GM23248 (cell line): ENCODE measurements at regions not wholly inside any gene's neighbourhood (a gene's known extent, or its start where the extent isn't known, plus 50 kb on each side); places are given as distances from the start of the nearest gene placed in this dataset.

Experiments
- DNase-seq: peaks from one replicate; pipeline ENCODE4 v3.0.0-alpha.2; 2015
- H2AFZ ChIP-seq: fragments of 200-600 bp; sonication (generic); 2 replicates; pipeline ENCODE4 v1.6.1; 2016; ENCODE audit warnings: antibody characterized with exemption
- H3F3A ChIP-seq: fragments of 200-600 bp; sonication (generic); 2 replicates; pipeline ENCODE4 v1.6.1; 2016; ENCODE audit warnings: mild to moderate bottlenecking, antibody characterized with exemption, mixed run types; ENCODE audit not compliant: insufficient read depth
- H3K27ac ChIP-seq: fragments of 200-600 bp; sonication (generic); 2 replicates; pipeline ENCODE4 v1.5.1; 2016; ENCODE audit warnings: mild to moderate bottlenecking
- H3K27me3 ChIP-seq: fragments of 200-600 bp; sonication (generic); replicated peaks from 2 replicates; pipeline ENCODE4 v1.6.1; 2016; ENCODE audit warnings: mild to moderate bottlenecking; ENCODE audit not compliant: insufficient read depth
- H3K36me3 ChIP-seq: fragments of 200-600 bp; sonication (generic); 2 replicates; pipeline ENCODE4 v1.6.1; 2016; ENCODE audit warnings: low read depth, mild to moderate bottlenecking
- H3K4me1 ChIP-seq: fragments of 200-600 bp; sonication (generic); 2 replicates; pipeline ENCODE4 v1.6.1; 2016; ENCODE audit warnings: mild to moderate bottlenecking; ENCODE audit not compliant: insufficient read depth
- H3K4me2 ChIP-seq: fragments of 200-600 bp; sonication (generic); one replicate; pipeline ENCODE4 v1.6.1; 2016; ENCODE audit warnings: mild to moderate bottlenecking; ENCODE audit not compliant: unreplicated experiment
- H3K4me3 ChIP-seq: fragments of 200-600 bp; sonication (generic); 2 replicates; pipeline ENCODE4 v1.5.1; 2016; ENCODE audit warnings: mild to moderate bottlenecking
- H3K79me2 ChIP-seq: fragments of 200-600 bp; sonication (generic); 2 replicates; pipeline ENCODE4 v1.6.1; 2016; ENCODE audit warnings: mild to moderate bottlenecking; ENCODE audit not compliant: insufficient read depth
- H3K9ac ChIP-seq: fragments of 200-600 bp; sonication (generic); 2 replicates; pipeline ENCODE4 v1.6.1; 2016; ENCODE audit warnings: mild to moderate bottlenecking
- H3K9me2 ChIP-seq: fragments of 200-600 bp; sonication (generic); 2 replicates; pipeline ENCODE4 v1.6.1; 2016; ENCODE audit warnings: mixed run types, mild to moderate bottlenecking, moderate library complexity; ENCODE audit not compliant: insufficient read depth
- H3K9me3 ChIP-seq: fragments of 200-600 bp; sonication (generic); one replicate; pipeline ENCODE4 v1.6.1; 2017; ENCODE audit warnings: low read depth
- H4K20me1 ChIP-seq: fragments of 200-600 bp; sonication (generic); 2 replicates; pipeline ENCODE4 v1.6.0; 2016; ENCODE audit not compliant: insufficient read depth
- EZH2 ChIP-seq: fragments of 200-600 bp; sonication (generic); IDR thresholded peaks from 2 replicates; pipeline ENCODE4 v1.6.1; 2018; ENCODE audit warnings: antibody characterized with exemption, mild to moderate bottlenecking; ENCODE audit not compliant: insufficient read depth, poor library complexity, severe bottlenecking
- EZH2phosphoT487 ChIP-seq: fragments of 200-600 bp; sonication (generic); IDR thresholded peaks from 2 replicates; pipeline ENCODE4 v1.6.1; 2018; ENCODE audit warnings: antibody characterized with exemption, moderate library complexity, mild to moderate bottlenecking, low read depth; ENCODE audit not compliant: insufficient read depth
- WGBS, 2 experiments: methylation state at CpG; one replicate each; pipeline ENCODE4 v1.1.6; 2015 to 2017; ENCODE audit warnings: low lambda C conversion rate in 2 of 2, low coverage in 1 of 2; ENCODE audit errors: missing lambda C conversion rate in 2 of 2; 5-methylcytosine and 5-hydroxymethylcytosine counted together
- in situ Hi-C: fragments of 300-500 bp; cut with MboI; formaldehyde crosslinking; loops from 2 replicates; pipeline ENCODE4 v1.15.0; 2020

DNA sequence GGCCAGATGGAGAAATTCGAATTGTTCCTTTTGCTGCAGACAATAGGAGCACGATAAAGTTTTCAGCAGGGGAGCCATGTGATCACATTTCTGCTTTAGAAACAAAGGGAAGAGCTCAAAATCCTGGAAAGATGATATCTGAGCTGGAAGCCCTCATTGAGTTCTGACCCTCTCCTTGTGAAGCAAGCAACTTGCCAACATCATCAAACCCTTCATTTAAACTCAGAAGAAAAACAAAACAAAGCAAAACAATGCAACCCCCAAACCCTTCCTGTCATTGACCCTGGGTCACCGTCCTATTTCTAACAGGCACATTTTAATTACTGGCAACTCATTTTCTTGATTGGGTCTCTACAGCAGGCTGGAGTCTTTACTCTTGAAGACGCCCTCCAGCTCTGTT is 198.3 kb upstream of the ZNF32 start:
- H3K9ac ChIP-seq: no peak overlapping the region
- H3K79me2 ChIP-seq: no peaks in the 10 kb centered on the region
- H3F3A ChIP-seq: peaks cover 34% of the 10 kb centered on the region
- H3K36me3 ChIP-seq: no peaks in the 10 kb centered on the region
- no peaks in the 10 kb centered on the region for H3K9me3 ChIP-seq
- H3K27ac ChIP-seq: no peak overlapping the region
- TF ChIP-seq EZH2phosphoT487 (no peak), EZH2 (no peak)
- H3K27me3 ChIP-seq: no peaks in the 10 kb centered on the region
- no peak for DNase-seq
- H3K4me2 ChIP-seq: no peak overlapping the region
- no peak overlapping the region for H2AFZ ChIP-seq
- in situ Hi-C loops: no loop called here
- WGBS, 2 experiments: 66 to 74% methylated on average over 3 to 4 of the region's 4 CpGs
- H4K20me1 ChIP-seq: no peaks in the 10 kb centered on the region
- H3K4me1 ChIP-seq: peaks cover 41% of the 10 kb centered on the region
- no peak overlapping the region for H3K4me3 ChIP-seq
- H3K9me2 ChIP-seq: no peaks in the 10 kb centered on the region

DNA sequence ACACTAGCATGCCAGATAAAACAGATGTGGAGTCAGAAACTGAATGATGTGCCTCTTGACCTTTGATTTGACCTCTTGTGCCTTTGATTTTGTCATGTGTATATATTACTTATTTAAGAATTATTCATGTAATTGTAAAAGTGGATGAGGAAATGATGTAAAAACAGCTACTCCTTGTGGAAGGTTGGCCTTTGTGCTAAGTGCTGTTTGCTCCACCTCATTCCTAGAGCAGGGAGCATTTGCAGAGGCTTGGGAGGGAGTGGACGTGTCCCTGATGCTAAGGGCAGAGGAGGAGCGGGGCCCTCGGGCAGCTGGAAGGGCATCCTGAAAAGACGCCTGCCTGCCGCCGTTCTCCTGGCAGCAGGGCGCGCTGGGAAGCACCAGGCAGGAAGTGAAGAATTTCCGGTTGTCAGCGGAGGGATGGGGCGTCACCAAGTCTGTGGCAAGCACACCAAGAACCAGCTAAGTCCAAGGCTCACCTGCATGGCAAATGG is 197.6 kb upstream of the ZNF32 start:
- H3K79me2 ChIP-seq: no peaks in the 10 kb centered on the region
- H3K4me2 ChIP-seq: peak overlapping the region; percentile 69
- H3K27ac ChIP-seq: peak overlapping the region; percentile 61
- DNase-seq: peak; percentile 78
- H3K4me1 ChIP-seq: peaks cover 41% of the 10 kb centered on the region
- H3K9ac ChIP-seq: peak overlapping the region; percentile 28
- H3K27me3 ChIP-seq: no peaks in the 10 kb centered on the region
- in situ Hi-C loops: no loop called here
- no peaks in the 10 kb centered on the region for H3K36me3 ChIP-seq
- TF ChIP-seq EZH2phosphoT487: no peak
- no peak for TF ChIP-seq EZH2
- H2AFZ ChIP-seq: peak overlapping the region; percentile 43
- WGBS, 2 experiments: 1 to 8% methylated on average over 11 of the region's 11 CpGs
- H3F3A ChIP-seq: peaks cover 34% of the 10 kb centered on the region
- no peaks in the 10 kb centered on the region for H3K9me3 ChIP-seq
- H4K20me1 ChIP-seq: no peaks in the 10 kb centered on the region
- peak overlapping the region; percentile 39 for H3K4me3 ChIP-seq
- no peaks in the 10 kb centered on the region for H3K9me2 ChIP-seq

DNA sequence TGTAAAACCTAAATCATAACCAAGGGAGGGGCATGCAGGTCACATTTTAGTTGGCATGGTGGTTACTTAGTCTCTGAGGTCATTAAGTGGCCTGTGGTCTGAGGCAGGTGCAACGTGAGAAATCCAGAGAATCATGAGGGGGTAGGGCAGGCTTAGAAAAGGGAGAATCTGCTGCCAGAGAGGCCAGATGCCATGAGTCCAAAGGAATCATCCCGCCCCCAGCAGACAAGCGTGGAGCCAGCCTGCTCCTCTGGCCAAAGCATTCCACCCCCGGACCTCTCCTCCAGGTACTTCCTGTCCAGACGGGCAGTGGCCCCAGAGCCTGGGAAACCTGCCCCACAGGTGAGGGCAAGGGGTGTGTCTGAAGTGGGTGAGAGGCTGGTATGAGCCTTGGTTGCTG is 196.4 kb upstream of the ZNF32 start:
- Histone ChIP-seq H3K4me2 (peak overlapping the region; percentile 58), H2AFZ (no peak overlapping the region), H3K79me2 (no peaks in the 10 kb centered on the region), H3K4me1 (peaks cover 41% of the 10 kb centered on the region), H3F3A (peaks cover 34% of the 10 kb centered on the region), H3K9me3 (no peaks in the 10 kb centered on the region), H3K27me3 (no peaks in the 10 kb centered on the region), H3K4me3 (no peak overlapping the region), H3K9me2 (no peaks in the 10 kb centered on the region), H3K9ac (no peak overlapping the region), H3K27ac (peak overlapping the region; percentile 83; the same call in 1 of the 2 replicates), H3K36me3 (no peaks in the 10 kb centered on the region), H4K20me1 (no peaks in the 10 kb centered on the region)
- 41 to 49% methylated on average over 5 of the region's 5 CpGs for WGBS, 2 experiments
- DNase-seq: no peak
- no peak for TF ChIP-seq EZH2
- TF ChIP-seq EZH2phosphoT487: no peak
- in situ Hi-C loops: no loop called here

GRCh38 chr10:43844221-43844620 is 195.5 kb upstream of the ZNF32 start:
- Histone ChIP-seq H3K36me3 (no peaks in the 10 kb centered on the region), H3K4me1 (peaks cover 41% of the 10 kb centered on the region), H3K9me2 (no peaks in the 10 kb centered on the region), H3F3A (peaks cover 34% of the 10 kb centered on the region), H3K27me3 (no peaks in the 10 kb centered on the region), H2AFZ (no peak overlapping the region), H3K9ac (peak overlapping the region; percentile 54; the same call in 1 of the 2 replicates), H3K4me2 (peak overlapping the region; percentile 58), H3K27ac (peak overlapping the region; percentile 83), H4K20me1 (no peaks in the 10 kb centered on the region), H3K79me2 (no peaks in the 10 kb centered on the region), H3K4me3 (0 out of 2 replicates have a peak overlapping the region, but pooled peaks have one; percentile 17), H3K9me3 (no peaks in the 10 kb centered on the region)
- 32 to 37% methylated on average over 4 of the region's 4 CpGs for WGBS, 2 experiments
- DNase-seq: peak; percentile 40
- TF ChIP-seq EZH2phosphoT487 (no peak), EZH2 (no peak)
- in situ Hi-C loops: no loop called here
